GM12864 (cell line): ENCODE measurements at regions not wholly inside any gene's neighbourhood (a gene's known extent, or its start where the extent isn't known, plus 50 kb on each side); places are given as distances from the start of the nearest gene placed in this dataset.

Experiments
- DNase-seq: peaks from one replicate; pipeline ENCODE4 v3.0.0-alpha.2; 2011; ENCODE audit warnings: low read depth
- H3K4me3 ChIP-seq: 2 replicates; pipeline ENCODE4 v1.5.1; 2011; ENCODE audit warnings: mild to moderate bottlenecking, low read depth, low read length, control low read depth
- CTCF ChIP-seq: IDR thresholded peaks from 2 replicates; pipeline ENCODE4 v1.5.1; 2011; ENCODE audit warnings: low read depth, mild to moderate bottlenecking, moderate library complexity, low read length, control low read depth, inconsistent platforms; ENCODE audit errors: missing control alignments

GRCh38 chr9:30120666-30121065, 2263.8 kb upstream of the ACO1 start:
- TF ChIP-seq CTCF, result no peak
- no peak overlapping the region for H3K4me3 ChIP-seq
- DNase-seq, result no peak

DNA sequence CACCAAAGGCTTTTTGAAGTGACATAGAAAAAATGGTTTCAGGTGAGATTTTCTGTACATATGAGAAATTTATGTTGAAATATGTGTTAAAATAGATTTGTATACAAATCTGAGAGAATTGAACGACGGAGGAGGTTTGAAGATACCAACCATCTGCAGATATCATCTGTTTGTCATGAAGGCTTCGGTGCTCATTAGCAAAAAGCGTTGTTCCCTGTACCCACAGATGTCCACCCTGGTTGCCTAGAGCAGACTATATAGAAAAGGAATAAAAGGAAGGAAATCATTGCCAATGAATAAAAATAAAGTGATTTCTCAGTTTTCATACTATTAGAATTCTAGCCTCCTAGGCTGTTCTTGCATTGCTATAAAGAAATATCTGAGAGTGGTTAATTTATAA, 2262.8 kb upstream of the ACO1 start:
- H3K4me3 ChIP-seq, result no peak overlapping the region
- TF ChIP-seq CTCF, result no peak

GRCh38 chr9:30125881-30126280, 2258.6 kb upstream of the ACO1 start:
- no peak for TF ChIP-seq CTCF
- H3K4me3 ChIP-seq, result no peak overlapping the region
- no peak for DNase-seq

More for the DNA sequence above, 2262.8 kb upstream of the ACO1 start:
- no peak for DNase-seq

DNA sequence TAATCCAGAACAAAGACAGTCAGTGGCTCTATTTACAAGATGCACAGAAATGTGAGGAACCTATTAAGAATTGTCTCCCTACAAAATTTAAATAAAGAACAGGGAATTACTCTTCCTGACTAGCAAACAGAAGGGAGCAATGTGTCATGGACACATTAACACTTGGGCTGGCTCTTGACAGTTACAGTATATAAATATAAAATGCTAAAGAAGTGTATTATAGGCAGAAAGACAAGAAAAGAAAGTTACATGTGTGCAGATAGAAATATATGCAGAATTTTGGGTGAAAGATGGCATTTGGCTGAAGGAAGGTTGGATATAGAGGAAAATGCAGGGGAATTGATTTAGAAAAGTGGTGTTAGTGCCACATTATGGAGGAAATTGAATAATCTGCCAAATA, 2257.1 kb upstream of the ACO1 start:
- no peak overlapping the region for H3K4me3 ChIP-seq
- TF ChIP-seq CTCF, result no peak
- no peak for DNase-seq

GRCh38 chr9:30140407-30140806, 2244.0 kb upstream of the ACO1 start:
- DNase-seq, result no peak
- no peak overlapping the region for H3K4me3 ChIP-seq
- TF ChIP-seq CTCF, result no peak

GRCh38 chr9:30160570-30160969, 2223.9 kb upstream of the ACO1 start:
- DNase-seq, result no peak
- TF ChIP-seq CTCF, result no peak
- no peak overlapping the region for H3K4me3 ChIP-seq

- DNase-seq, result no peak
- no peak for TF ChIP-seq CTCF
- no peak overlapping the region for H3K4me3 ChIP-seq
Observed at GRCh38 chr9:30172206-30172605, 2212.2 kb upstream of the ACO1 start.
